ENCODE measurements at regions not wholly inside any gene's neighbourhood (a gene's known extent, or its start where the extent isn't known, plus 50 kb on each side); places are given as distances from the start of the nearest gene placed in this dataset.

GRCh38 chr21:38203229-38203628 is 53.6 kb upstream of the KCNJ15 start:
- Mint-ChIP-seq H3K4me1 (ENCODE audit: low read depth) (peaks cover 4% of the 10 kb centered on the region), H3K4me3 (no peak overlapping the region), H3K27me3 (ENCODE audit: insufficient read depth) (peaks cover 28% of the 10 kb centered on the region), H3K36me3 (ENCODE audit: low read depth) (no peaks in the 10 kb centered on the region), H3K9me3 (no peaks in the 10 kb centered on the region), H3K27ac (no peak overlapping the region)
- TF ChIP-seq, protein P1, sequence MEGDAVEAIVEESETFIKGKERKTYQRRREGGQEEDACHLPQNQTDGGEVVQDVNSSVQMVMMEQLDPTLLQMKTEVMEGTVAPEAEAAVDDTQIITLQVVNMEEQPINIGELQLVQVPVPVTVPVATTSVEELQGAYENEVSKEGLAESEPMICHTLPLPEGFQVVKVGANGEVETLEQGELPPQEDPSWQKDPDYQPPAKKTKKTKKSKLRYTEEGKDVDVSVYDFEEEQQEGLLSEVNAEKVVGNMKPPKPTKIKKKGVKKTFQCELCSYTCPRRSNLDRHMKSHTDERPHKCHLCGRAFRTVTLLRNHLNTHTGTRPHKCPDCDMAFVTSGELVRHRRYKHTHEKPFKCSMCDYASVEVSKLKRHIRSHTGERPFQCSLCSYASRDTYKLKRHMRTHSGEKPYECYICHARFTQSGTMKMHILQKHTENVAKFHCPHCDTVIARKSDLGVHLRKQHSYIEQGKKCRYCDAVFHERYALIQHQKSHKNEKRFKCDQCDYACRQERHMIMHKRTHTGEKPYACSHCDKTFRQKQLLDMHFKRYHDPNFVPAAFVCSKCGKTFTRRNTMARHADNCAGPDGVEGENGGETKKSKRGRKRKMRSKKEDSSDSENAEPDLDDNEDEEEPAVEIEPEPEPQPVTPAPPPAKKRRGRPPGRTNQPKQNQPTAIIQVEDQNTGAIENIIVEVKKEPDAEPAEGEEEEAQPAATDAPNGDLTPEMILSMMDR (IDR thresholded peaks at IDR 0.05): no peak
- no peak for DNase-seq

- no peak for DNase-seq
- Mint-ChIP-seq H3K4me3 (no peak overlapping the region), H3K27ac (no peak overlapping the region), H3K27me3 (ENCODE audit: insufficient read depth) (peaks cover 22% of the 10 kb centered on the region), H3K36me3 (ENCODE audit: low read depth) (peaks cover 11% of the 10 kb centered on the region), H3K4me1 (ENCODE audit: low read depth) (peaks cover 5% of the 10 kb centered on the region), H3K9me3 (peaks cover 16% of the 10 kb centered on the region)
- TF ChIP-seq, protein P1 (IDR thresholded peaks at IDR 0.05): no peak
Observed at GRCh38 chr21:38205940-38206339, 50.9 kb upstream of the KCNJ15 start.

DNA sequence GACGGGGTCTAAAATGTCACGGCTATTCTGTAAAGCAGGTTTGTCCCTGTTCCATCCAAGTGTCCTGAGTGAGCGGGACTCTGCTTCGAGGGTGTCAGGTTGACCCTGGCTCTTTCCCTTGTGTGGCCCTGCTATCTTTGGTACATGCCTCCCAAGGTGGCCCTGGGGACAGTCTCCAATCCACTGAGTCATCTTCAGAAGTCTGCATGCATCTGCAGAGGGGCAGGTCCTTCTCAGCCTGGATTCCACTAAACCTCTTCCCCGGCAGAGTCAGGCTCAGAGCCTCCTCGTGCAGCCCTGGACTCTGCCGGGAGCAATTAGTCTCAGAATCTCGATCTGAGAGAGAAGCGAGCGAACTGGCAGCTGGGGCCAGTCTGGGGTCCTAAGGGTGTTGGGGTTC is 50.1 kb upstream of the KCNJ15 start:
- H3K27me3 Mint-ChIP-seq (ENCODE audit: insufficient read depth): peaks cover 22% of the 10 kb centered on the region
- no peak for DNase-seq
- peaks cover 5% of the 10 kb centered on the region for H3K4me1 Mint-ChIP-seq (ENCODE audit: low read depth)
- peaks cover 17% of the 10 kb centered on the region for H3K9me3 Mint-ChIP-seq
- TF ChIP-seq, protein P1 (IDR thresholded peaks at IDR 0.05): no peak
- no peak overlapping the region for H3K4me3 Mint-ChIP-seq
- peaks cover 12% of the 10 kb centered on the region for H3K36me3 Mint-ChIP-seq (ENCODE audit: low read depth)
- no peak overlapping the region for H3K27ac Mint-ChIP-seq
